Endothelial cell of umbilical vein (primary cell): ENCODE measurements at regions not wholly inside any gene's neighbourhood (a gene's known extent, or its start where the extent isn't known, plus 50 kb on each side); places are given as distances from the start of the nearest gene placed in this dataset.

Source experiments
- BruUV-seq: library from RNA; stranded (reverse); fragments of 400-500 nt; replicated peaks from 2 replicates; lab custom pipeline; 2021; lab: Mats Ljungman, UMichigan
- CTCF ChIA-PET: fragments of 300-600, 350-600 bp; sonication (Branson Sonifier 250); formaldehyde crosslinking; loops from one replicate; lab custom pipeline; 2021; ENCODE audit warnings: antibody characterized with exemption, inconsistent platforms; lab: Charles Lee
- POLR2A ChIA-PET: fragments of 300-600, 350-600 bp; sonication (Branson Sonifier 250); formaldehyde crosslinking; loops from one replicate; lab custom pipeline; 2021; ENCODE audit warnings: antibody characterized with exemption, inconsistent platforms; lab: Charles Lee
- DNase-seq: peaks from one replicate; pipeline ENCODE4 v3.0.0-alpha.2; 2011; ENCODE audit warnings: low read depth, low spot score
- FAIRE-seq: peaks from 2 replicates; lab custom pipeline; 2011; peaks lifted over from hg19 to GRCh38; lab: Jason Lieb, UNC
- H2AFZ ChIP-seq: 2 replicates; pipeline ENCODE4 v1.6.0; 2012; ENCODE audit warnings: low read depth, low read length, control low read depth, inconsistent platforms
- H3K27ac ChIP-seq: 2 replicates; pipeline ENCODE4 v1.5.1; 2011; ENCODE audit warnings: low read depth, mild to moderate bottlenecking, control low read depth, low read length, moderate library complexity; ENCODE audit not compliant: insufficient read depth
- H3K27me3 ChIP-seq, 2 experiments: 2 replicates each; pipeline versions ENCODE4 v1.6.0 to v1.6.1; 2011; ENCODE audit warnings: low read length in 2 of 2, mixed read lengths in 1 of 2; ENCODE audit not compliant: control insufficient read depth in 2 of 2, insufficient read depth in 2 of 2
- H3K36me3 ChIP-seq, 2 experiments: 2 replicates in 1 of 2; 3 replicates in 1 of 2; pipeline ENCODE4 v1.5.1; 2011; ENCODE audit warnings: low read length in 2 of 2, mild to moderate bottlenecking in 1 of 2, moderate library complexity in 1 of 2; ENCODE audit not compliant: control insufficient read depth in 2 of 2, insufficient read depth in 2 of 2; ENCODE audit errors: extremely low read depth in 1 of 2
- H3K4me1 ChIP-seq: 3 replicates; pipeline ENCODE4 v1.5.1; 2011; ENCODE audit warnings: mild to moderate bottlenecking, low read length; ENCODE audit not compliant: control insufficient read depth, insufficient read depth; ENCODE audit errors: extremely low read depth
- H3K4me2 ChIP-seq: 2 replicates; pipeline ENCODE4 v1.6.1; 2011; ENCODE audit warnings: low read length, control low read depth, mixed read lengths; ENCODE audit not compliant: insufficient read depth
- H3K4me3 ChIP-seq, 3 experiments: fragments of 200-600 bp in 1 of 3; sonication (generic), shearing (Covaris generic) in 1 of 3; replicated peaks in 1 of 3; 2 replicates each; pipeline ENCODE4 v1.5.1; 2011 to 2016; ENCODE audit warnings: control low read depth in 3 of 3, low read length in 3 of 3, mild to moderate bottlenecking in 2 of 3, inconsistent platforms in 1 of 3, low read depth in 1 of 3, moderate library complexity in 1 of 3; ENCODE audit not compliant: insufficient read depth in 1 of 3
- H3K79me2 ChIP-seq: 2 replicates; pipeline ENCODE4 v1.6.0; 2012; ENCODE audit warnings: low read length, inconsistent platforms; ENCODE audit not compliant: control insufficient read depth, insufficient read depth
- H3K9ac ChIP-seq: replicated peaks from 2 replicates; pipeline ENCODE3; 2011; ENCODE audit warnings: low read length, control low read depth; ENCODE audit not compliant: insufficient read depth; ENCODE audit errors: extremely low read depth
- H3K9me1 ChIP-seq: replicated peaks from 3 replicates; pipeline ENCODE4 v1.6.0; 2011; ENCODE audit warnings: mild to moderate bottlenecking, low read length; ENCODE audit not compliant: control insufficient read depth, insufficient read depth; ENCODE audit errors: extremely low read depth
- H3K9me3 ChIP-seq: replicated peaks from 2 replicates; pipeline ENCODE4 v1.5.1; 2012; ENCODE audit warnings: low read length, inconsistent platforms; ENCODE audit not compliant: control insufficient read depth, insufficient read depth
- H4K20me1 ChIP-seq: replicated peaks from 2 replicates; pipeline ENCODE3; 2011; ENCODE audit warnings: mild to moderate bottlenecking, low read length; ENCODE audit not compliant: control insufficient read depth, insufficient read depth; ENCODE audit errors: extremely low read depth
- CTCF ChIP-seq, 2 donors: IDR thresholded peaks; 1 replicate in 1 of 2; 2 replicates in 1 of 2; pipeline ENCODE4 v1.5.1; 2011; ENCODE audit warnings: low read length in 2 of 2, mild to moderate bottlenecking in 2 of 2, moderate library complexity in 2 of 2, control low read depth in 1 of 2, inconsistent platforms in 1 of 2, low read depth in 1 of 2; ENCODE audit not compliant: insufficient read depth in 1 of 2; ENCODE audit errors: extremely low read depth in 1 of 2
- EZH2 ChIP-seq: IDR thresholded peaks from 2 replicates; pipeline ENCODE4 v1.6.1; 2012; ENCODE audit warnings: borderline replicate concordance, low read depth, mild to moderate bottlenecking, moderate library complexity, low read length, inconsistent platforms; ENCODE audit not compliant: severe bottlenecking
- FOS ChIP-seq: IDR thresholded peaks from 2 replicates; pipeline ENCODE4 v1.6.1; 2011; ENCODE audit warnings: mild to moderate bottlenecking, low read length, moderate library complexity, borderline replicate concordance; ENCODE audit not compliant: insufficient read depth
- JUN ChIP-seq: IDR thresholded peaks from 2 replicates; pipeline ENCODE4 v1.6.1; 2011; ENCODE audit warnings: borderline replicate concordance, low read depth; ENCODE audit not compliant: insufficient read length, insufficient read depth
- MAX ChIP-seq: IDR thresholded peaks from 2 replicates; pipeline ENCODE4 v1.6.1; 2011; ENCODE audit not compliant: insufficient read depth, insufficient read length
- MYC ChIP-seq: IDR thresholded peaks from one replicate; pipeline ENCODE4 v1.6.1; 2011; ENCODE audit warnings: mild to moderate bottlenecking, low read depth, low read length
- POLR2A ChIP-seq: IDR thresholded peaks from 2 replicates; pipeline ENCODE4 v1.6.1; 2012; ENCODE audit warnings: low read depth, mild to moderate bottlenecking, control low read depth, low read length
- dilution Hi-C: fragments of 300-500 bp; cut with MboI; formaldehyde crosslinking; loops from one replicate; pipeline ENCODE4 v1.15.0; 2019; ENCODE audit warnings: low sequenced_read_pairs; ENCODE audit not compliant: extremely low pct_ligation_motif_present
- intact Hi-C: fragments of 100-400 bp; cut with micrococcal nuclease; formaldehyde crosslinking; loops from one replicate; pipeline ENCODE4 v1.10.0; 2022

GRCh38 chr3:83065851-83066460 lies 1304.5 kb upstream of the GBE1 start:
- H2AFZ ChIP-seq, result no peak overlapping the region
- BruUV-seq, result no TSS peak
- FAIRE-seq, result no peak
- ChIA-PET POLR2A (no interaction called here), CTCF (no interaction called here)
- no peaks in the 10 kb centered on the region for H3K4me1 ChIP-seq
- no peak overlapping the region for H3K9ac ChIP-seq
- no peaks in the 10 kb centered on the region for H4K20me1 ChIP-seq
- no peaks in the 10 kb centered on the region for H3K9me1 ChIP-seq
- H3K27me3 ChIP-seq, result no peaks in the 10 kb centered on the region
- TF ChIP-seq JUN, result no peak
- TF ChIP-seq EZH2, result no peak
- TF ChIP-seq POLR2A, result no peak
- TF ChIP-seq MYC, result no peak
- no peaks in the 10 kb centered on the region for H3K79me2 ChIP-seq
- H3K4me2 ChIP-seq, result no peak overlapping the region
- H3K4me3 ChIP-seq, result no peak overlapping the region
- no peak overlapping the region for H3K27ac ChIP-seq
- H3K9me3 ChIP-seq, result no peaks in the 10 kb centered on the region
- DNase-seq, result no peak
- intact Hi-C loops, result no loop called here
- no peaks in the 10 kb centered on the region for H3K36me3 ChIP-seq
- dilution Hi-C loops, result no loop called here

GRCh38 chr3:83063446-83063845 lies 1302.0 kb upstream of the GBE1 start:
- Histone ChIP-seq H2AFZ (no peak overlapping the region), H3K9me3 (no peaks in the 10 kb centered on the region), H3K4me1 (no peaks in the 10 kb centered on the region), H4K20me1 (no peaks in the 10 kb centered on the region), H3K9me1 (no peaks in the 10 kb centered on the region), H3K4me2 (no peak overlapping the region), H3K27ac (no peak overlapping the region), H3K27me3 (no peaks in the 10 kb centered on the region), H3K9ac (no peak overlapping the region), H3K4me3 (no peak overlapping the region), H3K79me2 (no peaks in the 10 kb centered on the region), H3K36me3 (no peaks in the 10 kb centered on the region)
- TF ChIP-seq CTCF (IDR thresholded peaks at IDR 0.05; ENCODE audit: extremely low read depth in 1 of 2, insufficient read depth in 1 of 2, low read depth in 1 of 2, low read length in 2 of 2) (no peak), MAX (no peak), FOS (no peak)
- CTCF ChIA-PET, result no interaction called here
- DNase-seq, result no peak
- intact Hi-C loops (no loop called here), dilution Hi-C loops (no loop called here)
- POLR2A ChIA-PET, result no interaction called here
- no peak for FAIRE-seq
- no TSS peak for BruUV-seq
